K562 (cell line): ENCODE measurements at regions not wholly inside any gene's neighbourhood (a gene's known extent, or its start where the extent isn't known, plus 50 kb on each side); places are given as distances from the start of the nearest gene placed in this dataset.

Source experiments
- CEBPB ChIP-seq: fragments of 450-650 bp; IDR thresholded peaks from 2 replicates; pipeline ENCODE4 v1.6.1; 2016; ENCODE audit warnings: missing genetic modification characterization, missing compliant biosample characterization
- CREB1 ChIP-seq, 2 experiments: sonication (generic) in 1 of 2; formaldehyde crosslinking in 1 of 2; IDR thresholded peaks; 2 replicates each; pipeline versions ENCODE4 v1.6.1 to v1.8.0; 2012 to 2022; ENCODE audit warnings: inconsistent platforms in 1 of 2, mild to moderate bottlenecking in 1 of 2, missing genetic modification reagents in 1 of 2, moderate library complexity in 1 of 2
- NUFIP1 ChIP-seq: fragments of 450-650 bp; IDR thresholded peaks from 2 replicates; pipeline ENCODE4 v1.6.1; 2018; ENCODE audit not compliant: partially characterized antibody
- RCOR1 ChIP-seq, 2 experiments: IDR thresholded peaks; 2 replicates each; pipeline ENCODE4 v1.6.1; 2012; ENCODE audit warnings: low read depth in 2 of 2, low read length in 2 of 2, borderline replicate concordance in 1 of 2, improper control_type of control experiment in 1 of 2
- SMAD4 ChIP-seq: fragments of 250-450 bp; sonication (Bioruptor Pico); conservative IDR thresholded peaks from 2 replicates; pipeline ENCODE4 v1.8.0; 2021; ENCODE audit warnings: inconsistent platforms, mild to moderate bottlenecking, moderate library complexity

GRCh38 chrX:129000018-129000417 is 523.3 kb downstream of the SMARCA1 start:
- TF ChIP-seq SMAD4 (CRISPR knock-in tag) (no peak), NUFIP1 (no peak), CREB1 (IDR thresholded peaks at IDR 0.05) (no peak), CREB1 (CRISPR knock-in tag; IDR thresholded peaks at IDR 0.05) (no peak), RCOR1 (IDR thresholded peaks at IDR 0.05; ENCODE audit: borderline replicate concordance in 1 of 2, low read depth in 2 of 2, low read length in 2 of 2) (no peak), CEBPB (tag) (no peak)
